HUES64 (cell line): ENCODE measurements at regions not wholly inside any gene's neighbourhood (a gene's known extent, or its start where the extent isn't known, plus 50 kb on each side); places are given as distances from the start of the nearest gene placed in this dataset.

ENCODE experiments used
- H3K27ac ChIP-seq: 2 replicates; pipeline ENCODE4 v1.7.0; 2013; ENCODE audit warnings: low read depth, low read length, inconsistent platforms
- H3K27me3 ChIP-seq: 2 replicates; pipeline ENCODE4 v1.6.1; 2013; ENCODE audit warnings: mild to moderate bottlenecking, low read length; ENCODE audit not compliant: insufficient read depth
- H3K36me3 ChIP-seq: 2 replicates; pipeline ENCODE4 v1.6.1; 2013; ENCODE audit warnings: mild to moderate bottlenecking, low read length; ENCODE audit not compliant: insufficient read depth
- H3K4me1 ChIP-seq: 2 replicates; pipeline ENCODE4 v1.6.1; 2013; ENCODE audit warnings: mild to moderate bottlenecking, low read length, moderate library complexity; ENCODE audit not compliant: insufficient read depth
- H3K4me3 ChIP-seq: 2 replicates; pipeline ENCODE4 v1.5.1; 2013; ENCODE audit warnings: mild to moderate bottlenecking, low read length, moderate library complexity
- H3K9ac ChIP-seq: 2 replicates; pipeline ENCODE4 v1.6.1; 2013; ENCODE audit warnings: mild to moderate bottlenecking, low read depth, low read length
- H3K9me3 ChIP-seq: 2 replicates; pipeline ENCODE4 v1.6.1; 2013; ENCODE audit warnings: low read depth, low read length; ENCODE audit not compliant: insufficient read depth
- WGBS: fragments of 150-250, 120-280 bp; methylation state at CpG from one replicate; pipeline ENCODE4 v1.1.7; 2013; ENCODE audit warnings: missing lambda C conversion rate; 5-methylcytosine and 5-hydroxymethylcytosine counted together

DNA sequence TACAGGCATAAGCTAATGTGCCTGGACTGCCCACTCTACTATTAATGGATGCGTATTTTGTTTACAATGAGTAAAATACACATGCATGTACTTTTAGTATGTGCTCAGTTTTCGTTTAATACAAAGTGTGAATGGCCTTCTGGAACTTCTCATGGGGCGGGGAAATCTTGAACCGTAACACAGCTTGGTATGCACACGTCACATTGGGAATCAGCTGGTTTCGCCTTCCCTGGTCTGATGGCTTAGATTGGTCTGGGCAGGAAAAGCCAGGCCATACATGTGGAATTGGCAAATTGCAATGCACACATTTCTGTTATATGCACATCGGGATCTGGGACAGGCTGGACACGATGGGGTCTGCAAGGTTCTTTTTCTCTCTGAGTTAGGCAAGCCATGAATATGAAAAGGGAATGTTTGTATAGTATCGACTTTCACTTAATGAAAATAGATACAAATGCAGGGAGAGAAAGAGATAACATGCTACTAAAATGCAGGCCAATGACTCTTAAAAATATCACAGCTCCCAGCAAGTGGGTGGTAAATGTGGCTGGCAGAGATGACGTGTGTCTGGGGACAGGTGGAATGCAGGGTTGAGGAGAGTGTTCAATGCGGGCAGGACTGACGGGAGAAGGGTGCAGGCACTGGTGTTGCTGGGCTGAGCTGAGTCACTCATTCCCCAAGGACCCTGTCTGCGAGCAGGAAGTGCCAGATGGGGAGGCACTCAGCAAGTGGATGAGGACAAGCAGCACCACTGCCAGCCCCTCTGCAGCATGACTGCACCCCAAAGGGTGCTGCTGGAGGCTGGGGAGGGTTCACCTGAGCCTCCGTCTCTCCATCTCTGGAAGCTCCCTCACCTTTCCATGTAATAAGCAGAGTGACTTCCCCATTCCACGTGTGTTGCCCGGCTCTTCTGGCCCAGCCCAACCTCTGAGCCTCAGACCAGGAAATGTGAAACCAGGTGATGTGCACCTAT, 204.0 kb upstream of the GPR12 start:
- Histone ChIP-seq H3K36me3 (no peaks in the 10 kb centered on the region), H3K4me3 (no peak overlapping the region), H3K4me1 (peaks cover 7% of the 10 kb centered on the region), H3K27ac (no peak overlapping the region), H3K9ac (no peak overlapping the region), H3K9me3 (no peaks in the 10 kb centered on the region), H3K27me3 (no peaks in the 10 kb centered on the region)
- 81% methylated on average over 16 of the region's 16 CpGs for WGBS

DNA sequence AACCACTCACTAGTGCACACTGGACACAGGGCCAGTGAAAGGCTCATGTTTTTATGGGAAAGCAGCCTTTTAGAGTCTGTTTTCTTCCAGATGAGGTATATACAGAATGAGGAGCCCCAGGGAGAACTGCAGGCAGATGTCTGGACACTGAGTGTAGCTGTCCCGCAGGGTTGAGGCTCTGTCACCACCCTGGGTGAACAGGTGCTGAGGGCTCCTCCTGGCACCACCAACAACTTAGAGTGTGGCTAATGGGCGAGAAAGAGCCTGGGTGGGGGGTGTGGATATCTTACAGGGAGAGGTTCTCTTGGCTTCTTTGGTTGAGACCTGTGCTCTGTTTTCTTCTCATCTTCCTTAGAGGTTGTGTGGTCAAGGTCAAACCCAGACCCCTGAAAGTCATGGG, 202.1 kb upstream of the GPR12 start:
- H3K9me3 ChIP-seq = no peaks in the 10 kb centered on the region
- 82% methylated on average over 2 of the region's 2 CpGs for WGBS
- no peak overlapping the region for H3K4me3 ChIP-seq
- no peak overlapping the region for H3K27ac ChIP-seq
- H3K4me1 ChIP-seq = peaks cover 7% of the 10 kb centered on the region
- H3K9ac ChIP-seq = no peak overlapping the region
- H3K36me3 ChIP-seq = no peaks in the 10 kb centered on the region
- H3K27me3 ChIP-seq = no peaks in the 10 kb centered on the region

DNA sequence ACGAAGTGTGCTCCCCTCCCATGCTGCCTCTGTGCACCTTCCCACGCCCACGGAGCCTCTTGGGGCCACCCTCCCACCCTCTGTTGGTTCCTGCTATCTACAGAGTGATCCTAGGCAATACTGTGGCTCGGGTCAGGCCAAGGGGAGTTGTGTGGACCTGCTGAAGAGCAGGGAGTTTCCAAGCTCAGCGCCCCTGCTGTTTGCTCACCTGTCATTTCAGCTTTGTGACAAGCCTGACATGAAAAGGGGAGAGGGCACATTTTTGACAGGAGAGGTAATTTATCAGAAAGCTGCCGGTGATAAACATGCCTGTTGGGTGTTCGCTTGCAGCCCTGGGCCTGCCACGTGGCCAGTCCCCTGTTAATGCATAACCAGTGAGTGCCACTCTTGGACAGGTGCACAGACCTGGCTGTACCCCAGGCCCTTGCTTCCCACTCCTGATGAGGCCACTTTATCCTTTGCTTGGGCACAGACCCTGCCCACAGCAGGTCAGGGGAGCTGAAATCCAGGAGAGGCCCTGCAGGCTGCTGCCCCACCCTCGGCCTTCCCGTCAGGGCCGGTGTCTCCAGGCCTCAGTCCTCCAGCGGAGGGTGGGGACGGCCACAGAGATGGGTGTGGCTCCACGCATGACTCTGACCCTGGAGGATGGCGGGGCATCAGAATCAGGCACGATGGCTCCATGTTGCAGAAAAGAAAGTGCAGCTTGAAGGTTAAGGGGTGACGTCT, 201.5 kb upstream of the GPR12 start:
- H3K9ac ChIP-seq = no peak overlapping the region
- no peak overlapping the region for H3K27ac ChIP-seq
- H3K27me3 ChIP-seq = no peaks in the 10 kb centered on the region
- no peaks in the 10 kb centered on the region for H3K9me3 ChIP-seq
- H3K4me1 ChIP-seq = peaks cover 7% of the 10 kb centered on the region
- H3K36me3 ChIP-seq = no peaks in the 10 kb centered on the region
- H3K4me3 ChIP-seq = no peak overlapping the region
- 88% methylated on average over 17 of the region's 17 CpGs for WGBS

DNA sequence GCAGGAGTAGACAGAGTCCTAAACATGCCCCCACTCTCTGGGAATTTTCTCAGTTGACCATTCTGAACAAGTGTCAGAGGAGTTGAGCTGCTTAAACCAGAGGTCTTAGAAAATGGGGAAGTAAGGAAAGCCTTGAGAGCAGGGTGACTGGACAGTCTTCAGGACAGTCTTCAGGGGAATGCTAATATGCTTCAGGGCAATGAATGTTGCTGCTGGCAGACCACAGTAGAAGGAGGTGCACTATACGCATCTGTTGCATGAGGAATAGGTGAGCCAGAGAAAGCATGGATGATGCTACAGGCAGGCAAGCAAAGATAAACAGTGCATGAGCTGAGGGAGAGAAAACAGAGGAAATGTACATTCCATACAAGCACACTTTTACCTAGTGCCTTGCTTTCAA, 196.6 kb upstream of the GPR12 start:
- Histone ChIP-seq H3K9me3 (no peaks in the 10 kb centered on the region), H3K4me1 (no peaks in the 10 kb centered on the region), H3K9ac (no peak overlapping the region), H3K4me3 (no peak overlapping the region), H3K27ac (no peak overlapping the region), H3K27me3 (no peaks in the 10 kb centered on the region), H3K36me3 (no peaks in the 10 kb centered on the region)
- WGBS = 94% methylated on average over 1 of the region's 1 CpG

DNA sequence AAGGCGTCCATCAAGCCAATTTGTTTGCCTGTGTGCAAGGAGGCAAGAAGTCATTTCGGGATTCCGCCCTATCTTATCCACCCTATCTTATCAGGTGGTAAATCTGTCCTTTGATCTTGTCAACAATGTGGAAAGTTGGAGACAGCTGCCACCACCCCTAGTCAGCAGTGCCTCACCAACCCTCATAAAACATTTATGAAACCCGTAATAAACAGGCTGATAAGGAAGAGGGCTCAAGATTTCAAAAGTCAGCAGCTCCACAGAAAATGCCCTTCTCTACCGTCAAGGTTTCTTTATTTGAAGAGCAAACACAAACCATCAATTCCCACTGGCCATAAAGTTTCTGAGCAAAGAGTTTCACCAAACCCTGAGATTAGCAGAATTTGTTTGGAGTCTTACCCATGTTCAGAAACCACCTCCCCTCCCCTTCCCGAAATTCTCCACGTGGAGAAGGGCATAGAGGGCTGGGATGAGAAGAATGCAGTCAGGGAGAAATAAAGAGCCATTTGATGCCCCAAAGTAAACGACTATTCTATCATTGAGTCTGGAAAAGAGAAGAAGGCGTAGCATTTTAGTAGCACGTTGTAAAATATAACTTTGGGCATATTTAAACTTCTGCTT, 196.0 kb upstream of the GPR12 start:
- no peaks in the 10 kb centered on the region for H3K27me3 ChIP-seq
- WGBS = 58% methylated on average over 8 of the region's 10 CpGs
- H3K4me1 ChIP-seq = no peaks in the 10 kb centered on the region
- H3K9me3 ChIP-seq = no peaks in the 10 kb centered on the region
- H3K27ac ChIP-seq = no peak overlapping the region
- no peak overlapping the region for H3K4me3 ChIP-seq
- no peak overlapping the region for H3K9ac ChIP-seq
- H3K36me3 ChIP-seq = no peaks in the 10 kb centered on the region

DNA sequence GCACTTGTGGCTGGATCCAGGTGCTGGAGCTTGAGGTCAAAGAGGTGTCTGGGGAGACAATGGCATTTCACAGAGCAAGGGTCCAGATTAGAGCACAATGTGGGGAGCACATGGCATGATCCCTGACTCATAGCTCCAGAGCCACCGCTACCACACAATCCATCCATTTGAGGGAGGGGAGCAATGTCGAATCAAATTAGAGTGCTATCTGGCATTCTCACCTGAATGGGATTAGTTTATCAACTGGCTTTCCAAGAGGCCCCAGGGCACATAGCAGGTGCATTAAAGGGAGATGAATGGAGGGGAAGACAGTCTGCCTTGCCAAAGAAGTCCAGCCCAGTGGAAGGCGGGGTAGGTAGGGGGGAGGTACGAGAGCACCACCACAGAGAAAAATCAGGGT, 194.4 kb upstream of the GPR12 start:
- Histone ChIP-seq H3K36me3 (no peaks in the 10 kb centered on the region), H3K4me1 (no peaks in the 10 kb centered on the region), H3K4me3 (no peak overlapping the region), H3K9ac (no peak overlapping the region), H3K27ac (no peak overlapping the region), H3K27me3 (no peaks in the 10 kb centered on the region), H3K9me3 (no peaks in the 10 kb centered on the region)
- 83% methylated on average over 4 of the region's 4 CpGs for WGBS

DNA sequence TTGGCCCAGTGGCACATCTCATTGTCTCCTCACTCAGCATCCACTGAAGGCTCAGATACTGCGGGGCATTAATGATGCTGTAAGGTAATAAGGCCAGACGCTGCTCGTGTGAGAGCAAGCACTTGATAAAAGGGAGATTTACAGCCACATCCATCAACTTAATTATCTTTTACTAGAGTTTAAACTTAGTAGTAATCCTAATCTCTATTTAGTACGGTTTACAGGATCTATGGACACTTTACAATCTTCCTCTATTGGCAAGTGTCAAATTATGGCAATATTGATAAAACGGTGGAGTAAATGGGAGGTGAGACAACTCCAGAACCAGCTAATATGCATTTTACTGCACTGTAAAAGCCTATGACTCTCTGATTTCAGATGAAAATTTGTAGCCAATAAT, 192.7 kb upstream of the GPR12 start:
- Histone ChIP-seq H3K27me3 (no peaks in the 10 kb centered on the region), H3K27ac (no peak overlapping the region), H3K9me3 (no peaks in the 10 kb centered on the region), H3K4me3 (no peak overlapping the region), H3K36me3 (no peaks in the 10 kb centered on the region), H3K4me1 (no peaks in the 10 kb centered on the region), H3K9ac (no peak overlapping the region)
- WGBS = 93% methylated on average over 4 of the region's 5 CpGs

DNA sequence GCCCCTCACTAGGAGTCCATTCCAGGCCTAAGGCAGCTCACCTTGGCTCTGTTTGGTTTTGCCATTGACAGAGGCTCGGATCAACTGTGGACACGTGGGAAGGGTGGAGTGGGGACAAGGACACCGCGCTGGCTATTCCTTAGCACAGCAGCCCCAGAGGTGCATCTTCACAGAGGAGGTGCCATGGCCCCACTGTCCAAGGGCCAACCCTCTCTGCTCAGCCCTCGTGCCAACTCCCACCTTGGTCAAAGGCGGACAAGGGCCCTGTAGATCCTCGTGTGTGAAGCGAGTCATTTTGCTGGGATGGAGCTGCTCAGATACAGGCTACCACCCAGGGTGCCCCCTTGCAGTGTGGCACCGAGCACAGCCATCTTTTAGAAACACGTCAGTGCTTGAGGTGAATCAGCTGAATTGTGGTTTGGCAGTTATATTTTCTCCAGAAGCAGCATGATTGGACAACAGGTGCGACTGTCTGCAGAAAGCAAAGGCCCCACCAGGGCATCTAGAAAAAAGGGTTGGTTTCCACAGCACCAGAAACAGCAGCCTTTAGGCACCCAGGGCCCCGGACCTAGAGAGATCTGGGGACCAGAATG, 192.1 kb upstream of the GPR12 start:
- Histone ChIP-seq H3K27me3 (no peaks in the 10 kb centered on the region), H3K9me3 (no peaks in the 10 kb centered on the region), H3K9ac (no peak overlapping the region), H3K36me3 (no peaks in the 10 kb centered on the region), H3K4me3 (no peak overlapping the region), H3K4me1 (no peaks in the 10 kb centered on the region), H3K27ac (no peak overlapping the region)
- WGBS = 95% methylated on average over 12 of the region's 12 CpGs

DNA sequence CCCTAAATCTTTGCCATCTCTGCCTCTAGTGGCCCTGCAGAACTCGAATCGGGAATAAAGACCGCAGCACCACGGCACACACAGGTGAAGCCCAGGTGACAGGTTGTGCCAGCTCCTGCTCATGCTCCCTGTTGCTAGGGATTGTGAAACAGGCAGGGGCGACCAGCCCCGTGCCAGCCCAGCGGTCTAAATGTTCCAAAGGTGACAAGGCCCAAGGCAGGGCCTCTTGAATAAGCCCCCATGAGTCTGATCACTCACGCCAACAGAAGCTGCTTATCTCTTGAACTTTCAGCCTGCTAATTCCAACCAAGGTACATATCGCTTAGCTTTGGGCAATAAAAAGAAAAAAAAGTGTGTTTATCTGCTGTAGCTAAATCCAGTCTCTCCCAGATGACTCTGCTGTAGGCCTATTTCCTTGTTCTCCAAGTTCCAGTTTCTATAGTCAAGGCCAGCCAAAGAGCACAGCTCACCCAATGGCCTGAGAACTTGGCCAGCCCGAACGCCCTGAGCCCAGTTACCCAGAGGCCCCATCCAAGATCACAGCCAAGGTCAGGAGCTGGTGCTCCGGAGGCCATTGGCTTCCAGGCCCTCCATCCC, 191.1 kb upstream of the GPR12 start:
- 94% methylated on average over 12 of the region's 12 CpGs for WGBS
- Histone ChIP-seq H3K36me3 (no peaks in the 10 kb centered on the region), H3K4me3 (no peak overlapping the region), H3K9me3 (no peaks in the 10 kb centered on the region), H3K4me1 (no peaks in the 10 kb centered on the region), H3K9ac (no peak overlapping the region), H3K27ac (no peak overlapping the region), H3K27me3 (no peaks in the 10 kb centered on the region)

DNA sequence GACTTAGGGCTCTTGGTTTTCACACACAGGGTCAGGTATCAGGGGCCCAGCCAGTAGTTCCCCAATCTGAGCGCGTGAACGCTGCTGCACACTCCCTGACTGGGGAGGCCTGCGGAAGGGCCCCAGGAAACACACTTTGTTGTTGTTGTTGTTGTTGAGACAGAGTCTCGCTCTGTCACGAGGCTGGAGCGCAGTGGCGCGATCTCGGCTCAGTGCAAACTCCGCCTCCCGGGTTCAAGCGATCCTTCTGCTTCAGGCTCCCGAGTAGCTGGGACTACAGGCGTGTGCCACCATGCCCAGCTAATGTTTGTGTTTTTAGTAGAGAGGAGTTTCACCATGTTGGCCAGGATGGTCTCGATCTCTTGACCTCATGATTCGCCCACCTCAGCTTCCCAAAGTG, 190.4 kb upstream of the GPR12 start:
- no peak overlapping the region for H3K9ac ChIP-seq
- H3K4me3 ChIP-seq = no peak overlapping the region
- H3K36me3 ChIP-seq = no peaks in the 10 kb centered on the region
- H3K27ac ChIP-seq = no peak overlapping the region
- no peaks in the 10 kb centered on the region for H3K4me1 ChIP-seq
- H3K9me3 ChIP-seq = no peaks in the 10 kb centered on the region
- H3K27me3 ChIP-seq = no peaks in the 10 kb centered on the region
- 94% methylated on average over 17 of the region's 17 CpGs for WGBS
